ENCODE measurements at regions not wholly inside any gene's neighbourhood (a gene's known extent, or its start where the extent isn't known, plus 50 kb on each side); places are given as distances from the start of the nearest gene placed in this dataset.
"Not testable (repeated sequence)": the region's sequence is repeated elsewhere in the genome, so short reads cannot be mapped to it uniquely, and the experiment has no call there.

- H3K9me3 ChIP-seq; H3K4me2 ChIP-seq; FAIRE-seq; H3K4me1 ChIP-seq; POLR2A ChIA-PET; ATAC-seq; H3K4me3 ChIP-seq; H3K27ac ChIP-seq; DNase-seq (ENCODE audit: low read depth in 1 of 2, low spot score in 1 of 2): not testable (repeated sequence)
- 34% methylated on average over 7 of the region's 7 CpGs for WGBS (ENCODE audit: missing lambda C conversion rate)
- CTCF ChIA-PET: interaction anchor here (1.5 kb wide), 1 partner anchor 10 kb away, joined by 3 read pairs; no protein-coding TSS in a partner anchor
These were observed 105.1 kb downstream of the ZNF486 start for GRCh38 chr19:20271927-20272626.

- H3K4me2 ChIP-seq: no peak overlapping the region
- H3K4me3 ChIP-seq: no peak overlapping the region
- H3K27ac ChIP-seq: no peak overlapping the region
- FAIRE-seq: no peak
- TF ChIP-seq CEBPB (IDR thresholded peaks at IDR 0.05) (no peak), EP300 (IDR thresholded peaks at IDR 0.05) (no peak), USF2 (IDR thresholded peaks at IDR 0.05) (no peak), RARB (CRISPR knock-in tag; IDR thresholded peaks at IDR 0.05) (no peak), HEYL (CRISPR knock-in tag; IDR thresholded peaks at IDR 0.05) (no peak), JUNB (IDR thresholded peaks at IDR 0.05) (no peak), POLR2AphosphoS2 (conservative IDR thresholded peaks at IDR 0.05; ENCODE audit: low read length) (no peak), PHF8 (IDR thresholded peaks at IDR 0.05; ENCODE audit: borderline replicate concordance, low read depth) (no peak), POLR2A (IDR thresholded peaks at IDR 0.05; ENCODE audit: low read length) (no peak), JUN (IDR thresholded peaks at IDR 0.05) (no peak), EHMT2 (IDR thresholded peaks at IDR 0.05; ENCODE audit: low read depth) (no peak)
- no peak for ATAC-seq
- ChIA-PET POLR2A (no interaction called here), CTCF (interaction anchor here (1.5 kb wide), 1 partner anchor 9 kb away, joined by 3 read pairs; no protein-coding TSS in a partner anchor)
- H3K4me1 ChIP-seq: no peaks in the 10 kb centered on the region
- no peaks in the 10 kb centered on the region for H3K9me3 ChIP-seq
- DNase-seq (ENCODE audit: low read depth in 1 of 2, low spot score in 1 of 2): no peak
- 5% methylated on average over 12 of the region's 12 CpGs for WGBS (ENCODE audit: missing lambda C conversion rate)
These were observed 104.4 kb downstream of the ZNF486 start for GRCh38 chr19:20271215-20271926.

GRCh38 chr19:20269461-20269860 is 102.4 kb downstream of the ZNF486 start:
- POLR2A ChIA-PET: no interaction called here

GRCh38 chr19:20261513-20261912 is 94.5 kb downstream of the ZNF486 start:
- H3K4me3 ChIP-seq; ATAC-seq; CTCF ChIA-PET; H3K4me1 ChIP-seq; H3K27ac ChIP-seq; POLR2A ChIA-PET; H3K4me2 ChIP-seq; H3K9me3 ChIP-seq; DNase-seq (ENCODE audit: low read depth in 1 of 2, low spot score in 1 of 2); FAIRE-seq: not testable (repeated sequence)

More at GRCh38 chr19:20269461-20269860, 102.4 kb downstream of the ZNF486 start:
- TF ChIP-seq KDM1A (IDR thresholded peaks at IDR 0.05; ENCODE audit: low read depth): no peak
- Histone ChIP-seq H3K4me1 (no peaks in the 10 kb centered on the region), H3K9me3 (no peaks in the 10 kb centered on the region), H3K27ac (no peak overlapping the region), H3K4me3 (no peak overlapping the region), H3K4me2 (no peak overlapping the region)
- FAIRE-seq (no peak), ATAC-seq (no peak), DNase-seq (ENCODE audit: low read depth in 1 of 2, low spot score in 1 of 2) (no peak)
- WGBS (ENCODE audit: missing lambda C conversion rate): 28% methylated on average over 7 of the region's 7 CpGs
- CTCF ChIA-PET: no interaction called here

- H3K4me1 ChIP-seq; FAIRE-seq; CTCF ChIA-PET; H3K4me3 ChIP-seq; ATAC-seq; POLR2A ChIA-PET; DNase-seq (ENCODE audit: low read depth in 1 of 2, low spot score in 1 of 2); H3K4me2 ChIP-seq; H3K27ac ChIP-seq; H3K9me3 ChIP-seq: not testable (repeated sequence)
- 45% methylated on average over 8 of the region's 8 CpGs for WGBS (ENCODE audit: missing lambda C conversion rate)
These were observed 93.7 kb downstream of the ZNF486 start for GRCh38 chr19:20260738-20261137.

- Histone ChIP-seq H3K4me2 (no peak overlapping the region), H3K4me3 (no peak overlapping the region), H3K4me1 (no peaks in the 10 kb centered on the region), H3K27ac (no peak overlapping the region), H3K9me3 (no peaks in the 10 kb centered on the region)
- WGBS (ENCODE audit: missing lambda C conversion rate): 0% methylated on average over 1 of the region's 1 CpG
- ATAC-seq (no peak), DNase-seq (ENCODE audit: low read depth in 1 of 2, low spot score in 1 of 2) (no peak), FAIRE-seq (no peak)
- ChIA-PET POLR2A (no interaction called here), CTCF (no interaction called here)
- TF ChIP-seq PBX3 (IDR thresholded peaks at IDR 0.05) (no peak), MAZ (IDR thresholded peaks at IDR 0.05; ENCODE audit: borderline replicate concordance, low read depth, low read length) (no peak), TP53 (CRISPR knock-in tag; IDR thresholded peaks at IDR 0.05) (no peak), CEBPB (IDR thresholded peaks at IDR 0.05) (no peak), ESRRA (IDR thresholded peaks at IDR 0.05; ENCODE audit: borderline replicate concordance, low read length) (no peak), POLR2AphosphoS2 (conservative IDR thresholded peaks at IDR 0.05; ENCODE audit: low read length) (no peak), ZSCAN20 (CRISPR knock-in tag; IDR thresholded peaks at IDR 0.05) (no peak), REST (IDR thresholded peaks at IDR 0.05) (no peak)
These were observed 92.6 kb downstream of the ZNF486 start for GRCh38 chr19:20259615-20260014.
